ENCODE measurements at regions not wholly inside any gene's neighbourhood (a gene's known extent, or its start where the extent isn't known, plus 50 kb on each side); places are given as distances from the start of the nearest gene placed in this dataset.

DNA sequence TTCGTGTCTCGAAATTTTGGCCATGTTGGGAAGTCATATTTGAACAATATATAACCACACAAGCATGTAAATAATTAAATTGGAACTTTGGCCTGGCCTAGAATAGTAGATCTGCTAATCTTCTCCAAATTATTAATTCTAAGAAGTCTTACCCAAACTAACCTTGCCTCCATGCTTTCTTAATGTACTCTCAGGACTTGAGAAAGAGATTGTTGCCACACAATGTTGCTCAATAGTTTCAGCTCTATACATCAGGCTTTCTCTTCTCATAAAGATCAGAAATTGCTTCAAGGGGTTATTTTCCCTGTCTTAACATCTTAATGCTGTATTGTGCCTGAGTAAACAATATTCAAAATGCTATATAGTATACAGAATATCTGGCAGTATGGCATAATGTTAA, 202.7 kb upstream of the LRIG1 start:
- Histone ChIP-seq H4K91ac (replicated peaks; ENCODE audit: insufficient read length, low read length) (no peak overlapping the region), H2BK5ac (ENCODE audit: low read depth, low read length) (no peak overlapping the region), H3K36me3 (ENCODE audit: control insufficient read depth in 2 of 4, insufficient read depth in 4 of 4, low read length in 3 of 4) (no peaks in the 10 kb centered on the region), H3K14ac (ENCODE audit: insufficient read length) (no peak overlapping the region), H3K23ac (ENCODE audit: insufficient read length) (no peak overlapping the region), H3K4ac (replicated peaks; ENCODE audit: insufficient read length, low read depth, low read length) (no peak overlapping the region), H3K9me3 (ENCODE audit: insufficient read depth in 2 of 2, low read depth in 1 of 2, low read length in 1 of 2) (no peaks in the 10 kb centered on the region), H2AK5ac (ENCODE audit: low read depth, low read length) (no peak overlapping the region), H2BK12ac (ENCODE audit: low read depth, low read length) (no peak overlapping the region), H3K27me3 (replicated peaks in 1 of 4; ENCODE audit: control insufficient read depth in 3 of 4, extremely low read depth in 1 of 4, insufficient read depth in 3 of 4, low read length in 3 of 4) (no peaks in the 10 kb centered on the region), H3K56ac (replicated peaks; ENCODE audit: insufficient read length, low read depth, low read length) (no peak overlapping the region), H4K20me1 (replicated peaks in 1 of 2; ENCODE audit: control insufficient read depth in 1 of 2, insufficient read depth in 2 of 2, low read length in 2 of 2) (no peaks in the 10 kb centered on the region), H3K27ac (ENCODE audit: low read depth, low read length) (no peak overlapping the region), H2BK120ac (replicated peaks; ENCODE audit: low read depth, low read length) (no peak overlapping the region), H4K8ac (ENCODE audit: extremely low read depth, insufficient read depth, low read length) (no peak overlapping the region), H3K23me2 (ENCODE audit: low read depth, low read length) (no peaks in the 10 kb centered on the region), H3K79me1 (ENCODE audit: low read depth, low read length) (no peaks in the 10 kb centered on the region), H3K4me1 (replicated peaks in 1 of 4; ENCODE audit: control insufficient read depth in 3 of 4, insufficient read depth in 4 of 4, low read length in 3 of 4) (no peaks in the 10 kb centered on the region), H3K4me3 (ENCODE audit: extremely low read depth in 1 of 4, insufficient read depth in 2 of 4, low read depth in 3 of 4, low read length in 4 of 4) (no peak overlapping the region), H4K5ac (ENCODE audit: insufficient read length, low read depth, low read length) (no peak overlapping the region), H3K18ac (ENCODE audit: extremely low read depth, low read length) (no peak overlapping the region), H2AFZ (ENCODE audit: low read length) (no peak overlapping the region), H2BK15ac (ENCODE audit: low read length) (no peak overlapping the region), H3K79me2 (ENCODE audit: control insufficient read depth in 1 of 2, insufficient read depth in 2 of 2, low read length in 2 of 2) (no peaks in the 10 kb centered on the region), H3K9ac (replicated peaks in 1 of 4; ENCODE audit: extremely low read depth in 1 of 4, low read depth in 3 of 4, low read length in 3 of 4) (no peak overlapping the region), H2BK20ac (ENCODE audit: low read length) (no peak overlapping the region), H3K4me2 (ENCODE audit: insufficient read depth in 1 of 2, low read depth in 2 of 2, low read length in 2 of 2) (no peak overlapping the region)
- ChIA-PET CTCF (ENCODE audit: partially characterized antibody) (interaction anchor here (1.6 kb wide), 1 partner anchor 85 kb away, joined by 3 read pairs; no protein-coding TSS in a partner anchor), POLR2A (ENCODE audit: partially characterized antibody) (no interaction called here)
- TF ChIP-seq SIN3A (conservative IDR thresholded peaks at IDR 0.05 in 1 of 2, IDR thresholded peaks at IDR 0.05 in 1 of 2; ENCODE audit: low read depth in 1 of 2, low read length in 2 of 2) (no peak), USF2 (IDR thresholded peaks at IDR 0.05; ENCODE audit: low read length) (no peak), SP2 (IDR thresholded peaks at IDR 0.05; ENCODE audit: low read length) (no peak), CHD2 (IDR thresholded peaks at IDR 0.05; ENCODE audit: low read length) (no peak), TBP (IDR thresholded peaks at IDR 0.05; ENCODE audit: low read depth, low read length) (no peak), NANOG (IDR thresholded peaks at IDR 0.05; ENCODE audit: insufficient read depth, low read depth, low read length, poor library complexity, severe bottlenecking) (no peak), EGR1 (IDR thresholded peaks at IDR 0.05; ENCODE audit: borderline replicate concordance, low read depth, low read length) (no peak)
- DNase-seq (ENCODE audit: low read depth in 1 of 2, low spot score in 2 of 2), result no peak
- FAIRE-seq, result no peak
- 81% methylated on average over 2 of the region's 2 CpGs; no CpG with 5 or more reads in 1 of the 2 experiments for WGBS, 2 experiments (ENCODE audit: extremely low coverage in 1 of 2, insufficient coverage in 1 of 2, insufficient read length in 1 of 2, insufficient replicate concordance in 2 of 2, low coverage in 1 of 2, low lambda C conversion rate in 2 of 2, missing lambda C conversion rate in 1 of 2)

Data from H1 (cell line).